ENCODE measurements at regions not wholly inside any gene's neighbourhood (a gene's known extent, or its start where the extent isn't known, plus 50 kb on each side); places are given as distances from the start of the nearest gene placed in this dataset.

DNA sequence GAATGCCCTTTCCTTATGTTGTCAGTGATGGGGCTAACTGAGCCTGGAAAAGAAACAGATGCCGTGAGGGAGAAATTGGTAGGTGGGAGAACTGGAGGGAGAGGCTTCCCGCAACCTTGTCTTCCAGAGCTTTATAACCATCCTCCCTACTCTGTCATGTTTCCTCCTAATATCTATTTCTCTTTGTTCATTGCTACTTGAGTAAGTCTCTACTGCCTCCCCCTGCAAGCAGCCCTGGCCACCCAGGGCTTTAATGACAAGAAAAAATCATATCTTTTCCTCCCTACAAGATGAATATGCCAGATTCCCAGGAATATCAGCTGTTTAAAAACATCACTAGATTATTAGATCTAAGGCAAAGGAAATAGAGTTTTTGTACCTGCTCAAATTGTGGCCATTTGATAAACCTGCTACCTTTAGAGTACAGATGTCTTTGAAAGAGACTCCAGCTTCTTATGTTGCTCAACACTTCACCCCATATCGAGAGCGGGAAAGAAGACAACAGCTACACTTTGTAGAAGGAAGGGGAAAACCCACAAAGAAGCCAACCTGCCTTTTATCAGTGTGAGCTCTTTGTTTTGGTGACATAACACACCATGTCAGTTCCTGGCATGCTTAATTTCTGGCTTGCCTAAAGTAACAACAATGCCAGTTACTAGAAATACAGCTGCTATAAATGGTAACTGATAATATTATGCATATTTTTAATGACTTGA lies 186.6 kb upstream of the LEF1 start:
- no peaks in the 10 kb centered on the region for H3K36me3 ChIP-seq (ENCODE audit: control insufficient read depth, insufficient read depth, low read length)
- Mint-ChIP-seq H3K27ac (no peak overlapping the region), H3K4me3 (no peak overlapping the region), H3K4me1 (peaks cover 14% of the 10 kb centered on the region), H3K27me3 (ENCODE audit: insufficient read depth) (no peaks in the 10 kb centered on the region), H3K36me3 (ENCODE audit: low read depth) (no peaks in the 10 kb centered on the region), H3K9me3 (no peaks in the 10 kb centered on the region)
- no peak for DNase-seq
- no peaks in the 10 kb centered on the region for H3K9me3 ChIP-seq (ENCODE audit: control insufficient read depth, low read length)
- TF ChIP-seq, protein P1, sequence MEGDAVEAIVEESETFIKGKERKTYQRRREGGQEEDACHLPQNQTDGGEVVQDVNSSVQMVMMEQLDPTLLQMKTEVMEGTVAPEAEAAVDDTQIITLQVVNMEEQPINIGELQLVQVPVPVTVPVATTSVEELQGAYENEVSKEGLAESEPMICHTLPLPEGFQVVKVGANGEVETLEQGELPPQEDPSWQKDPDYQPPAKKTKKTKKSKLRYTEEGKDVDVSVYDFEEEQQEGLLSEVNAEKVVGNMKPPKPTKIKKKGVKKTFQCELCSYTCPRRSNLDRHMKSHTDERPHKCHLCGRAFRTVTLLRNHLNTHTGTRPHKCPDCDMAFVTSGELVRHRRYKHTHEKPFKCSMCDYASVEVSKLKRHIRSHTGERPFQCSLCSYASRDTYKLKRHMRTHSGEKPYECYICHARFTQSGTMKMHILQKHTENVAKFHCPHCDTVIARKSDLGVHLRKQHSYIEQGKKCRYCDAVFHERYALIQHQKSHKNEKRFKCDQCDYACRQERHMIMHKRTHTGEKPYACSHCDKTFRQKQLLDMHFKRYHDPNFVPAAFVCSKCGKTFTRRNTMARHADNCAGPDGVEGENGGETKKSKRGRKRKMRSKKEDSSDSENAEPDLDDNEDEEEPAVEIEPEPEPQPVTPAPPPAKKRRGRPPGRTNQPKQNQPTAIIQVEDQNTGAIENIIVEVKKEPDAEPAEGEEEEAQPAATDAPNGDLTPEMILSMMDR (conservative IDR thresholded peaks at IDR 0.05), result no peak
- no peak overlapping the region for H3K9ac ChIP-seq (ENCODE audit: extremely low read depth, low read length, poor library complexity, severe bottlenecking)
- H3K27me3 ChIP-seq (ENCODE audit: control insufficient read depth, insufficient read depth, low read length, poor library complexity, severe bottlenecking), result no peaks in the 10 kb centered on the region
- H3K27ac ChIP-seq (ENCODE audit: low read depth, low read length), result no peak overlapping the region
- 98 to 100% methylated on average over 2 to 4 of the region's 4 CpGs for WGBS, 2 experiments (ENCODE audit: insufficient coverage in 1 of 2, insufficient read length in 1 of 2)
- H3K4me3 ChIP-seq (ENCODE audit: low read length), result no peak overlapping the region
- no peaks in the 10 kb centered on the region for H3K4me1 ChIP-seq (ENCODE audit: control insufficient read depth, insufficient read depth, low read length)

DNA sequence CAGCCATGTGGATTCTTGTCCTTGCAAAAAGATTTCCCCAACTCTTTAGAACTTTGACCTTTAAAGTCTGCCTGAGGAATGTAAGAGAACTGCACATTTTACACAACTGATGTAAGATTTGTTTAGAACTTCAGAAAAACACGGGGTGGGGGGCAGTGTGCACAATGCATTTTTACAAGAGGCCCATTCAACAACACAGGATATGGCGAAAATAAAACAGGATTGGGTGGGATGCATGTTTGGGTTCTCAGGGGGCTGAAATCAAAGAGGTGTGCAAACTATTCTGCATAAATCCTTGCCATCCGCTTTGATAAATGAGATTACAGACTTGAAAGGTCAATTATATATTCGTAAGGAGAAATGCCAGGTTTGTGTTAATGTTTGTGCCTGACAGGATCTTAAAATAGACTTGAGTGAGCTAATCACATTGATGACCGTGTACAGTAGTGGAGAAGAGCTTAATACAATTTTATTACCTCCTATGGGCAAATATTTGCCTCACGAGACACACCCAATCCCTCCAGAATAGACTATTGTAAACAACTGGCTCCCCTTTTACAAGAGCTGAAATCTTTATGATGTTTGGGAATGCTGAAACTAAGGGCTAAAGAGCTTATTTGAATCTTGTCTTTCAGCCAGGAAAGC lies 184.1 kb upstream of the LEF1 start:
- Histone ChIP-seq H3K27ac (ENCODE audit: low read depth, low read length) (no peak overlapping the region), H3K9ac (ENCODE audit: extremely low read depth, low read length, poor library complexity, severe bottlenecking) (no peak overlapping the region), H3K4me1 (ENCODE audit: control insufficient read depth, insufficient read depth, low read length) (no peaks in the 10 kb centered on the region), H3K9me3 (ENCODE audit: control insufficient read depth, low read length) (no peaks in the 10 kb centered on the region), H3K4me3 (ENCODE audit: low read length) (no peak overlapping the region), H3K27me3 (ENCODE audit: control insufficient read depth, insufficient read depth, low read length, poor library complexity, severe bottlenecking) (no peaks in the 10 kb centered on the region), H3K36me3 (ENCODE audit: control insufficient read depth, insufficient read depth, low read length) (no peaks in the 10 kb centered on the region)
- WGBS, 2 experiments (ENCODE audit: insufficient coverage in 1 of 2, insufficient read length in 1 of 2), result 92 to 100% methylated on average over 1 to 6 of the region's 6 CpGs
- Mint-ChIP-seq H3K4me3 (no peak overlapping the region), H3K27me3 (ENCODE audit: insufficient read depth) (no peaks in the 10 kb centered on the region), H3K27ac (no peak overlapping the region), H3K4me1 (peaks cover 10% of the 10 kb centered on the region), H3K36me3 (ENCODE audit: low read depth) (no peaks in the 10 kb centered on the region), H3K9me3 (no peaks in the 10 kb centered on the region)
- TF ChIP-seq, protein P1 (conservative IDR thresholded peaks at IDR 0.05), result no peak
- DNase-seq, result no peak

DNA sequence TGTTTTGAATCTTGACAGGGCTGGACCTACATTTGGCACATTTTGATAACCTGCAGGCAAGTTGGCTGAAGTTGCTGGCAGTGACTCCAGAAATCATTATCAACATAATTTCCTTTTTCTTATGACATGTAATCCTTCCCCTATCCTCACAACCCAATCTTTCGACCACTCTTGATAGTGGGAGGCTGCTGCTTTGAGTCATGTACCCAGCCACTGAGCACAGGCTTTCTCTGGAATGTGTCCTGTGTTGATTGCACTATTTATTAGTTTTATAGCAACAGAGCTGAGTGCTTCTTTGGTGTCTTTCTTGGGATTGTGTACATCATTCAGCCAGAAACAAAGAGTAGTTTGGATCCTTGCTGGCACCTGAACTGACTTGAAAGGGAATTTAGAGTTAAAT lies 183.1 kb upstream of the LEF1 start:
- H3K27ac Mint-ChIP-seq, result no peak overlapping the region

More for the DNA sequence above, 183.1 kb upstream of the LEF1 start:
- Histone ChIP-seq H3K27ac (ENCODE audit: low read depth, low read length) (no peak overlapping the region), H3K9ac (ENCODE audit: extremely low read depth, low read length, poor library complexity, severe bottlenecking) (no peak overlapping the region), H3K4me3 (ENCODE audit: low read length) (no peak overlapping the region), H3K4me1 (ENCODE audit: control insufficient read depth, insufficient read depth, low read length) (no peaks in the 10 kb centered on the region), H3K9me3 (ENCODE audit: control insufficient read depth, low read length) (no peaks in the 10 kb centered on the region), H3K27me3 (ENCODE audit: control insufficient read depth, insufficient read depth, low read length, poor library complexity, severe bottlenecking) (no peaks in the 10 kb centered on the region), H3K36me3 (ENCODE audit: control insufficient read depth, insufficient read depth, low read length) (no peaks in the 10 kb centered on the region)
- DNase-seq, result no peak
- WGBS, 2 experiments (ENCODE audit: insufficient coverage in 1 of 2, insufficient read length in 1 of 2), result 88% methylated on average over 1 of the region's 1 CpG; no CpG with 5 or more reads in 1 of the 2 experiments
- Mint-ChIP-seq H3K9me3 (no peaks in the 10 kb centered on the region), H3K4me3 (no peak overlapping the region), H3K36me3 (ENCODE audit: low read depth) (no peaks in the 10 kb centered on the region), H3K4me1 (peaks cover 10% of the 10 kb centered on the region), H3K27me3 (ENCODE audit: insufficient read depth) (no peaks in the 10 kb centered on the region)
- TF ChIP-seq, protein P1 (conservative IDR thresholded peaks at IDR 0.05), result no peak

Data from endodermal cell (in vitro differentiated cells).